ENCODE measurements at regions not wholly inside any gene's neighbourhood (a gene's known extent, or its start where the extent isn't known, plus 50 kb on each side); places are given as distances from the start of the nearest gene placed in this dataset.

GRCh38 chr9:28834156-28834555 is 1260.9 kb upstream of the C9orf72 start:
- TF ChIP-seq ZNF416 (tag by site-specific recombination; IDR thresholded peaks at IDR 0.05) = no peak
- TF ChIP-seq, protein P1, sequence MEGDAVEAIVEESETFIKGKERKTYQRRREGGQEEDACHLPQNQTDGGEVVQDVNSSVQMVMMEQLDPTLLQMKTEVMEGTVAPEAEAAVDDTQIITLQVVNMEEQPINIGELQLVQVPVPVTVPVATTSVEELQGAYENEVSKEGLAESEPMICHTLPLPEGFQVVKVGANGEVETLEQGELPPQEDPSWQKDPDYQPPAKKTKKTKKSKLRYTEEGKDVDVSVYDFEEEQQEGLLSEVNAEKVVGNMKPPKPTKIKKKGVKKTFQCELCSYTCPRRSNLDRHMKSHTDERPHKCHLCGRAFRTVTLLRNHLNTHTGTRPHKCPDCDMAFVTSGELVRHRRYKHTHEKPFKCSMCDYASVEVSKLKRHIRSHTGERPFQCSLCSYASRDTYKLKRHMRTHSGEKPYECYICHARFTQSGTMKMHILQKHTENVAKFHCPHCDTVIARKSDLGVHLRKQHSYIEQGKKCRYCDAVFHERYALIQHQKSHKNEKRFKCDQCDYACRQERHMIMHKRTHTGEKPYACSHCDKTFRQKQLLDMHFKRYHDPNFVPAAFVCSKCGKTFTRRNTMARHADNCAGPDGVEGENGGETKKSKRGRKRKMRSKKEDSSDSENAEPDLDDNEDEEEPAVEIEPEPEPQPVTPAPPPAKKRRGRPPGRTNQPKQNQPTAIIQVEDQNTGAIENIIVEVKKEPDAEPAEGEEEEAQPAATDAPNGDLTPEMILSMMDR (tag by site-specific recombination; IDR thresholded peaks at IDR 0.05) = no peak

Data from HEK293 (cell line).